Prostate gland (tissue), 2 donors: ENCODE measurements at regions not wholly inside any gene's neighbourhood (a gene's known extent, or its start where the extent isn't known, plus 50 kb on each side); places are given as distances from the start of the nearest gene placed in this dataset.

Experiments
- DNase-seq: peaks from one replicate; pipeline ENCODE4 v3.0.0-alpha.2; 2019; ENCODE audit warnings: low spot score
- H3K27ac ChIP-seq, 2 donors: fragments of 200-600 bp; sonication (generic); 2 replicates each; pipeline ENCODE4 v1.5.1; 2017 to 2019
- H3K27me3 ChIP-seq: fragments of 200-600 bp; sonication (generic); replicated peaks from 2 replicates; pipeline ENCODE4 v1.5.1; 2019; ENCODE audit not compliant: insufficient read depth
- H3K36me3 ChIP-seq, 2 donors: fragments of 200-600 bp; sonication (generic); 1 replicate in 1 of 2; 2 replicates in 1 of 2; pipeline versions ENCODE4 v1.5.1 to v1.8.1; 2017 to 2019
- H3K4me1 ChIP-seq: fragments of 200-600 bp; sonication (generic); replicated peaks from 2 replicates; pipeline ENCODE4 v1.5.1; 2019
- H3K4me3 ChIP-seq, 2 donors: fragments of 200-600 bp; sonication (generic); 2 replicates each; pipeline ENCODE4 v1.5.1; 2017 to 2019
- H3K9me3 ChIP-seq: fragments of 200-600 bp; sonication (generic); 2 replicates; pipeline ENCODE4 v1.5.1; 2017
- POLR2A ChIP-seq: fragments of 450-650 bp; IDR thresholded peaks from one replicate; pipeline ENCODE4 v1.6.1; 2016; ENCODE audit warnings: antibody characterized with exemption, mild to moderate bottlenecking
- POLR2AphosphoS5 ChIP-seq: sonication (generic); formaldehyde crosslinking; IDR thresholded peaks from one replicate; pipeline ENCODE4 v1.6.1; 2017; ENCODE audit warnings: antibody characterized with exemption
- WGBS: methylation state at CpG from one replicate; pipeline ENCODE4 v1.1.5; 2018; 5-methylcytosine and 5-hydroxymethylcytosine counted together
- intact Hi-C: fragments of 100-400 bp; cut with DNase I; formaldehyde crosslinking; loops from one replicate; pipeline ENCODE4 v1.14.2; 2022
- TF ChIP-seq, protein P1 (sequence below), 4 experiments: fragments of 200-600 bp in 2 of 4; fragments of 450-650 bp in 2 of 4; sonication (generic) in 2 of 4; IDR thresholded peaks; 1 replicate in 3 of 4; 2 replicates in 1 of 4; pipeline ENCODE4 v1.5.1; 2016 to 2019; ENCODE audit warnings: antibody characterized with exemption in 4 of 4, mild to moderate bottlenecking in 2 of 4, moderate library complexity in 2 of 4

GRCh38 chr14:42277840-42278239 lies 671.2 kb downstream of the LRFN5 start:
- WGBS, result 66% methylated on average over 2 of the region's 2 CpGs

DNA sequence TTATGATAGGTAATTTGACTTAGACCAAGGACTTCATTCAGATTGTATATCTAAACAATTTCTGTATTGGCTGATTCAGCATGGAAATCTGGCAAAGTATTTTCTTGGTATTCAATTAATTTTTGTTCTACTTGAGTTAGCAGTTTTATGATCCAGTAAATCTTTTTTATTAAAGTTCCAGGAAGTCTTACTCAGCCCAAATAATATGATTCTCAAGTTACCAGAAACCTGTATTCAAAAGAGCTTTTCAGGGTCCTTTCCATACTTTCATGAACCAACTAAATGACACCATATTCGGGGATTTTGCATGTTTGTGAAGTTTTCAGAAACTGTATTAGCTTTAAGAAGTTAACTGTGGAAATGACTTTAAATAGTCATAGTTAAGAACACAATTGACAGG lies 662.6 kb downstream of the LRFN5 start:
- no peak overlapping the region for H3K4me3 ChIP-seq
- H3K9me3 ChIP-seq, result no peaks in the 10 kb centered on the region
- DNase-seq, result no peak
- intact Hi-C loops, result no loop called here
- H3K36me3 ChIP-seq, result no peaks in the 10 kb centered on the region
- TF ChIP-seq POLR2AphosphoS5, result no peak
- TF ChIP-seq, protein P1, sequence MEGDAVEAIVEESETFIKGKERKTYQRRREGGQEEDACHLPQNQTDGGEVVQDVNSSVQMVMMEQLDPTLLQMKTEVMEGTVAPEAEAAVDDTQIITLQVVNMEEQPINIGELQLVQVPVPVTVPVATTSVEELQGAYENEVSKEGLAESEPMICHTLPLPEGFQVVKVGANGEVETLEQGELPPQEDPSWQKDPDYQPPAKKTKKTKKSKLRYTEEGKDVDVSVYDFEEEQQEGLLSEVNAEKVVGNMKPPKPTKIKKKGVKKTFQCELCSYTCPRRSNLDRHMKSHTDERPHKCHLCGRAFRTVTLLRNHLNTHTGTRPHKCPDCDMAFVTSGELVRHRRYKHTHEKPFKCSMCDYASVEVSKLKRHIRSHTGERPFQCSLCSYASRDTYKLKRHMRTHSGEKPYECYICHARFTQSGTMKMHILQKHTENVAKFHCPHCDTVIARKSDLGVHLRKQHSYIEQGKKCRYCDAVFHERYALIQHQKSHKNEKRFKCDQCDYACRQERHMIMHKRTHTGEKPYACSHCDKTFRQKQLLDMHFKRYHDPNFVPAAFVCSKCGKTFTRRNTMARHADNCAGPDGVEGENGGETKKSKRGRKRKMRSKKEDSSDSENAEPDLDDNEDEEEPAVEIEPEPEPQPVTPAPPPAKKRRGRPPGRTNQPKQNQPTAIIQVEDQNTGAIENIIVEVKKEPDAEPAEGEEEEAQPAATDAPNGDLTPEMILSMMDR (IDR thresholded peaks at IDR 0.05), result no peak
- TF ChIP-seq POLR2A, result no peak
- no peaks in the 10 kb centered on the region for H3K27me3 ChIP-seq
- no peak overlapping the region for H3K27ac ChIP-seq
- WGBS, result 42% methylated on average over 1 of the region's 1 CpG
- H3K4me1 ChIP-seq, result no peaks in the 10 kb centered on the region

More at GRCh38 chr14:42277840-42278239, 671.2 kb downstream of the LRFN5 start:
- H3K36me3 ChIP-seq, result no peaks in the 10 kb centered on the region
- no peaks in the 10 kb centered on the region for H3K27me3 ChIP-seq
- H3K27ac ChIP-seq, result no peak overlapping the region
- H3K4me1 ChIP-seq, result no peaks in the 10 kb centered on the region
- no peak overlapping the region for H3K4me3 ChIP-seq
- TF ChIP-seq POLR2AphosphoS5, result no peak
- TF ChIP-seq, protein P1 (IDR thresholded peaks at IDR 0.05), result no peak
- TF ChIP-seq POLR2A, result no peak
- DNase-seq, result no peak
- intact Hi-C loops, result no loop called here
- no peaks in the 10 kb centered on the region for H3K9me3 ChIP-seq

DNA sequence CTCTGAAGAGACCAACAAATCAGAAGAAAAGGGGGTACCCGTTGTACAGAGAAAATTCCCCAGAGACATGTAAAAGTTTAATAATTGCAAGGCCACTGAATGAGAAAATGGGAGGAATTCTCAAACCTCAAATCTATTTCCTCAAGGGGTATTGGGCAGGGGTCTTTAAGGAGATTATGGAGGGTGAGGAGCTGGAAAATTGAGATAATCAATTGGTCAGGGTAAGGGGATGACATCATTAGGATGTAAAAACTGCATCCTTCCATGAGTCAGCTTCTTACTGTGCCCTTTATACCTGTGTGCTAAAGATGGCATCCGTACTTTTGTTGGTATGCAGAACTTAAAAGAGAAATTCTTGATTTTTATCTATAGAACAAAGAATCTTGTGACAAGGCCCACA lies 641.5 kb downstream of the LRFN5 start:
- Histone ChIP-seq H3K27ac (no peak overlapping the region), H3K36me3 (no peaks in the 10 kb centered on the region), H3K4me1 (no peaks in the 10 kb centered on the region), H3K9me3 (no peaks in the 10 kb centered on the region), H3K4me3 (no peak overlapping the region), H3K27me3 (no peaks in the 10 kb centered on the region)
- TF ChIP-seq, protein P1 (IDR thresholded peaks at IDR 0.05), result no peak
- TF ChIP-seq POLR2AphosphoS5 (no peak), POLR2A (no peak)
- DNase-seq, result no peak
- 67% methylated on average over 2 of the region's 2 CpGs for WGBS
- intact Hi-C loops, result no loop called here

GRCh38 chr14:42241101-42241500 lies 634.4 kb downstream of the LRFN5 start:
- Histone ChIP-seq H3K27me3 (no peaks in the 10 kb centered on the region), H3K36me3 (no peaks in the 10 kb centered on the region), H3K27ac (no peak overlapping the region), H3K9me3 (no peaks in the 10 kb centered on the region), H3K4me1 (no peaks in the 10 kb centered on the region), H3K4me3 (no peak overlapping the region)
- WGBS, result 92% methylated on average over 2 of the region's 2 CpGs
- intact Hi-C loops, result no loop called here
- TF ChIP-seq POLR2A (no peak), POLR2AphosphoS5 (no peak)
- TF ChIP-seq, protein P1 (IDR thresholded peaks at IDR 0.05), result no peak
- no peak for DNase-seq

DNA sequence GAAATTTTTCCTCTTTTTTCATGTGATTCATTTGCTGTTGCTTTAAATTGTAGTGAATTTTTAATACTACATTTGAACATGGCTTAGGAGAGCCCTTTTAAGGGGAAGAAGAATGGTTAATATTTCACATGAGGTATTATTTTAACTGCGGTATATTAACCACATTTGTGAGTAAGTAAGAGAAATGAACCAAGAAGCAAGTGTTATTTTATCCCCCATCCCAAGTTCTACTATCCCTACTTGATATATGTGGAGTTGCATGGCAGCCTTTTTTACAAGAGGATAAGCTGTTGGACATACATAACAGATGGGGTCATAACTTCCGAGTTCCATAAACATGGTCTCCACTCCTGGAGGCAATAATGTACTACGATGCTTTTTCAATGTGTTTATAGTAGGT lies 623.3 kb downstream of the LRFN5 start:
- H3K36me3 ChIP-seq, result no peaks in the 10 kb centered on the region
- H3K27me3 ChIP-seq, result no peaks in the 10 kb centered on the region
- no peak for TF ChIP-seq POLR2AphosphoS5
- TF ChIP-seq, protein P1 (IDR thresholded peaks at IDR 0.05), result no peak
- TF ChIP-seq POLR2A, result no peak
- no peak overlapping the region for H3K27ac ChIP-seq
- intact Hi-C loops, result no loop called here
- no peak overlapping the region for H3K4me3 ChIP-seq
- WGBS, result 73% methylated on average over 3 of the region's 3 CpGs
- H3K4me1 ChIP-seq, result no peaks in the 10 kb centered on the region
- no peaks in the 10 kb centered on the region for H3K9me3 ChIP-seq
- DNase-seq, result no peak
